CD4-positive, alpha-beta T cell (primary cell): ENCODE measurements at regions not wholly inside any gene's neighbourhood (a gene's known extent, or its start where the extent isn't known, plus 50 kb on each side); places are given as distances from the start of the nearest gene placed in this dataset.
"Not testable (repeated sequence)": the region's sequence is repeated elsewhere in the genome, so short reads cannot be mapped to it uniquely, and the experiment has no call there.

Source experiments
- ATAC-seq: fragments of 200-7000 bp; cut with Tn5 transposase; one replicate; pipeline ENCODE4 v1.10.0; 2022; ENCODE audit warnings: mild to moderate bottlenecking; ENCODE audit not compliant: poor library complexity
- CTCF ChIA-PET: fragments of 350-600 bp; sonication (Branson Sonifier 250); formaldehyde crosslinking; loops from one replicate; lab custom pipeline; 2021; ENCODE audit warnings: antibody characterized with exemption, inconsistent platforms; lab: Charles Lee
- POLR2A ChIA-PET: fragments of 350-600 bp; sonication (Branson Sonifier 250); formaldehyde crosslinking; loops from one replicate; lab custom pipeline; 2021; ENCODE audit warnings: antibody characterized with exemption, inconsistent platforms; lab: Charles Lee
- DNase-seq, 14 experiments: peaks; one replicate each; pipeline ENCODE4 v3.0.0-alpha.2; 2013 to 2020; ENCODE audit warnings: mixed read lengths in 2 of 14
- H3K27ac ChIP-seq, 2 donors: one replicate each; pipeline versions ENCODE4 v1.5.1 to v1.7.0; 2013; ENCODE audit warnings: low read length in 2 of 2, low read depth in 1 of 2, mild to moderate bottlenecking in 1 of 2
- H3K27me3 ChIP-seq, 2 experiments: 1 replicate in 1 of 2; 2 replicates in 1 of 2; pipeline versions ENCODE4 v1.6.1 to v1.7.0; 2013; ENCODE audit warnings: low read length in 2 of 2, control low read depth in 1 of 2, mild to moderate bottlenecking in 1 of 2, moderate library complexity in 1 of 2; ENCODE audit not compliant: insufficient read depth in 2 of 2, control insufficient read depth in 1 of 2
- H3K36me3 ChIP-seq: one replicate; pipeline ENCODE4 v1.6.1; 2013; ENCODE audit warnings: low read length, control low read depth; ENCODE audit not compliant: insufficient read depth
- H3K4me1 ChIP-seq: one replicate; pipeline ENCODE4 v1.6.1; 2013; ENCODE audit warnings: low read length, control low read depth; ENCODE audit not compliant: insufficient read depth
- H3K4me3 ChIP-seq: one replicate; pipeline ENCODE4 v1.5.1; 2013; ENCODE audit warnings: mild to moderate bottlenecking, low read length, moderate library complexity
- H3K9me3 ChIP-seq, 2 experiments: 1 replicate in 1 of 2; 2 replicates in 1 of 2; pipeline versions ENCODE4 v1.6.1 to v1.7.0; 2013; ENCODE audit warnings: low read length in 2 of 2, mild to moderate bottlenecking in 2 of 2, control low read depth in 1 of 2, moderate library complexity in 1 of 2; ENCODE audit not compliant: control insufficient read depth in 1 of 2, insufficient read depth in 1 of 2
- H3K27ac Mint-ChIP-seq: one replicate; pipeline ENCODE4 v1.8.0; 2020; ENCODE audit warnings: mixed read lengths
- H3K27me3 Mint-ChIP-seq: one replicate; pipeline ENCODE4 v1.8.0; 2021; ENCODE audit warnings: mixed read lengths
- H3K36me3 Mint-ChIP-seq: one replicate; pipeline ENCODE4 v1.8.0; 2021; ENCODE audit warnings: low read depth, mixed read lengths
- H3K4me1 Mint-ChIP-seq: one replicate; pipeline ENCODE4 v1.8.0; 2021; ENCODE audit warnings: low read depth, mixed read lengths
- H3K4me3 Mint-ChIP-seq: one replicate; pipeline ENCODE4 v1.8.0; 2020; ENCODE audit warnings: mild to moderate bottlenecking, mixed read lengths
- H3K9me3 Mint-ChIP-seq: one replicate; pipeline ENCODE4 v1.8.0; 2020; ENCODE audit warnings: mixed read lengths
- CTCF ChIP-seq: fragments of 200-600 bp; IDR thresholded peaks from one replicate; pipeline ENCODE4 v1.8.0; 2022; ENCODE audit warnings: antibody characterized with exemption, mild to moderate bottlenecking
- intact Hi-C, 2 experiments: fragments of 100-400 bp; cut with DNase I in 1 of 2; cut with micrococcal nuclease in 1 of 2; formaldehyde crosslinking; loops; one replicate each; pipeline versions ENCODE4 v1.15.1 to v1.9.0; 2023 to 2025; cut with DNase I, micrococcal nuclease

- CTCF ChIA-PET: no interaction called here
- H3K9me3 ChIP-seq: peaks cover 0 to under 1% of the 10 kb centered on the region in 2 experiments
- H3K27ac ChIP-seq: no peak overlapping the region
- H3K36me3 ChIP-seq: no peaks in the 10 kb centered on the region
- H3K4me1 ChIP-seq: no peaks in the 10 kb centered on the region
- H3K4me3 ChIP-seq: no peak overlapping the region
- Mint-ChIP-seq H3K4me3 (no peak overlapping the region), H3K27me3 (peaks cover 4% of the 10 kb centered on the region), H3K4me1 (no peaks in the 10 kb centered on the region), H3K27ac (no peak overlapping the region), H3K36me3 (no peaks in the 10 kb centered on the region), H3K9me3 (peaks cover 8% of the 10 kb centered on the region)
- intact Hi-C loops: no loop called here
- DNase-seq (no peak), ATAC-seq (no peak)
- POLR2A ChIA-PET: no interaction called here
- H3K27me3 ChIP-seq: no peaks in the 10 kb centered on the region
- no peak for TF ChIP-seq CTCF
Observed at GRCh38 chr5:124527220-124527991, 219.0 kb downstream of the ZNF608 start.

GRCh38 chr5:124526079-124526478 is 220.4 kb downstream of the ZNF608 start:
- H3K4me1 ChIP-seq, H3K36me3 ChIP-seq, H3K4me1 Mint-ChIP-seq, H3K27me3 Mint-ChIP-seq, intact Hi-C loops, H3K4me3 Mint-ChIP-seq, POLR2A ChIA-PET, ATAC-seq, H3K36me3 Mint-ChIP-seq, DNase-seq, H3K27ac Mint-ChIP-seq, CTCF ChIA-PET, H3K4me3 ChIP-seq, H3K9me3 Mint-ChIP-seq, H3K27ac ChIP-seq, H3K9me3 ChIP-seq, H3K27me3 ChIP-seq: not testable (repeated sequence)

- no peak overlapping the region for H3K4me3 Mint-ChIP-seq
- Histone ChIP-seq H3K27ac (no peak overlapping the region), H3K9me3 (peaks cover 0 to 9% of the 10 kb centered on the region in 2 experiments), H3K27me3 (no peaks in the 10 kb centered on the region), H3K36me3 (no peaks in the 10 kb centered on the region), H3K4me1 (no peaks in the 10 kb centered on the region), H3K4me3 (no peak overlapping the region)
- H3K36me3 Mint-ChIP-seq: no peaks in the 10 kb centered on the region
- peaks cover 5% of the 10 kb centered on the region for H3K27me3 Mint-ChIP-seq
- intact Hi-C loops: no loop called here
- ATAC-seq (no peak), DNase-seq (no peak)
- ChIA-PET CTCF (no interaction called here), POLR2A (no interaction called here)
- no peak overlapping the region for H3K27ac Mint-ChIP-seq
- H3K4me1 Mint-ChIP-seq: no peaks in the 10 kb centered on the region
- peaks cover 3% of the 10 kb centered on the region for H3K9me3 Mint-ChIP-seq
- TF ChIP-seq CTCF: no peak
Observed at GRCh38 chr5:124524552-124525232, 221.7 kb downstream of the ZNF608 start.
